Upper lobe of left lung (tissue), 4 donors: ENCODE measurements at regions not wholly inside any gene's neighbourhood (a gene's known extent, or its start where the extent isn't known, plus 50 kb on each side); places are given as distances from the start of the nearest gene placed in this dataset.

Source experiments
- EP300 ChIP-seq, 4 donors: sonication (generic); formaldehyde crosslinking; IDR thresholded peaks; one replicate each; pipeline ENCODE4 v1.5.1; 2017; ENCODE audit warnings: antibody characterized with exemption in 4 of 4, control low read depth in 2 of 4
- POLR2A ChIP-seq, 4 donors: fragments of 450-650 bp; IDR thresholded peaks; one replicate each; pipeline ENCODE4 v1.5.1; 2016 to 2017; ENCODE audit warnings: antibody characterized with exemption in 4 of 4, mild to moderate bottlenecking in 2 of 4
- TF ChIP-seq, protein P1 (sequence below), 6 experiments: fragments of 450-650 bp in 4 of 6; fragments of 200-600 bp in 2 of 6; sonication (generic) in 2 of 6; IDR thresholded peaks; one replicate each; pipeline ENCODE4 v1.5.1; 2016 to 2019; ENCODE audit warnings: antibody characterized with exemption in 6 of 6

DNA sequence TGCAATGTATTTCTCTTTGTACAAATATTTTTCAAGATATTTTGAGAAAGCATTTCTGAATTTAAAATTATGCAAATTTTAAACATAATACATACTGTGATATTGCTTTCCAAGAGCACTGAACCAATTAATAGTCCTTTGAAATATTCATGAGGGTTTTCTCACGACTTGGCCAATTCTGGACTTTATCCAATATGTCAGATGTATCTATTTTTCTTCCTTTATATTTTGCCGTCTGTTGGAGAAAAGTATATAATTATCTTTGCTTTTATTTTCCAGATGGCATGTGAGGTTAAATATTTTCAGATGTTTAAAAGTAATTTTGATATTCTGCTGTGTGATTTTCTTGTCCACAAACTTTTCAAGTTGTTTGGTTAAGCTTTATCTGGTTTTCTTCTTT is 378.9 kb downstream of the SLCO4C1 start:
- TF ChIP-seq, protein P1, sequence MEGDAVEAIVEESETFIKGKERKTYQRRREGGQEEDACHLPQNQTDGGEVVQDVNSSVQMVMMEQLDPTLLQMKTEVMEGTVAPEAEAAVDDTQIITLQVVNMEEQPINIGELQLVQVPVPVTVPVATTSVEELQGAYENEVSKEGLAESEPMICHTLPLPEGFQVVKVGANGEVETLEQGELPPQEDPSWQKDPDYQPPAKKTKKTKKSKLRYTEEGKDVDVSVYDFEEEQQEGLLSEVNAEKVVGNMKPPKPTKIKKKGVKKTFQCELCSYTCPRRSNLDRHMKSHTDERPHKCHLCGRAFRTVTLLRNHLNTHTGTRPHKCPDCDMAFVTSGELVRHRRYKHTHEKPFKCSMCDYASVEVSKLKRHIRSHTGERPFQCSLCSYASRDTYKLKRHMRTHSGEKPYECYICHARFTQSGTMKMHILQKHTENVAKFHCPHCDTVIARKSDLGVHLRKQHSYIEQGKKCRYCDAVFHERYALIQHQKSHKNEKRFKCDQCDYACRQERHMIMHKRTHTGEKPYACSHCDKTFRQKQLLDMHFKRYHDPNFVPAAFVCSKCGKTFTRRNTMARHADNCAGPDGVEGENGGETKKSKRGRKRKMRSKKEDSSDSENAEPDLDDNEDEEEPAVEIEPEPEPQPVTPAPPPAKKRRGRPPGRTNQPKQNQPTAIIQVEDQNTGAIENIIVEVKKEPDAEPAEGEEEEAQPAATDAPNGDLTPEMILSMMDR (IDR thresholded peaks at IDR 0.05) = no peak
- TF ChIP-seq EP300 (IDR thresholded peaks at IDR 0.05) = no peak
- no peak for TF ChIP-seq POLR2A (IDR thresholded peaks at IDR 0.05)
